GM12872 (cell line): ENCODE measurements at regions not wholly inside any gene's neighbourhood (a gene's known extent, or its start where the extent isn't known, plus 50 kb on each side); places are given as distances from the start of the nearest gene placed in this dataset.

Source experiments
- CTCF ChIP-seq: IDR thresholded peaks from 3 replicates; pipeline ENCODE4 v1.5.1; 2011; ENCODE audit warnings: low read depth, mild to moderate bottlenecking, low read length, moderate library complexity; ENCODE audit not compliant: insufficient read depth

DNA sequence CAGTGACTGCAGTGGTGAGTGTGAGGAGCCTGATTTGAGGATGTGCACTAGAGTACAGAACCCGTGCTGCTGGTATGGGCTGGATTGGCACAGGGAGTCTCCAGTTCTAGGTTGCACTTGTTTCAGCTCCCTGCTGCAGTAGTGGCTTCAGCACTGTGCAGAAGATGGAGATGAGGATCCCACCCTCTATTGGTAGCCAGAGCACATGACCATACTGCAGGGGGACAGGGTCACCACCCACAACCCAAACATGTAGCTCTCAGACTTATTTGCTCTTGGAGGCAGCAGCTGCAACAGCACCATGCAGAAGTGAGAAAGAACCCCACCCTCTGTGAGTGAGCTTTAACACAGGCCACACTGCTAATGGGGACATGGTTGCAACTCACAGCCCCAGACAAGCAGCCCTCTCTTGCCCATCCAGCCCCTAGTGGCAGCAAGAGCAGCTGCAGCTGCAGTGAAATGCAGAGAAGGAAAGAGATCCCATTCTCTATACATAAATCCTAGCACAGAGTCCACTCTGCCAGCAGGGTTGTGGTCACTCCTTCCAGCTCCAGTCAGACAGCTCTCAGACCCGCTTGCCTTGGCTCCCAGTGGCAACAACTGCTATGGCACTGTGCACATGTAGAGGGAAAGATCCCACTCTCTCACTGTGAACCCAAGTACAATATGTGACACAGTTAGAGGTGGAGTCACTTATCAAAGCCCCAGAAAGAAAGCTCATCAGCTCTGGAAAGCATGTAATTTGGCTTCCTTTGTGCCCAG is 51.4 kb upstream of the SCIN start:
- peak; percentile 86 for TF ChIP-seq CTCF

DNA sequence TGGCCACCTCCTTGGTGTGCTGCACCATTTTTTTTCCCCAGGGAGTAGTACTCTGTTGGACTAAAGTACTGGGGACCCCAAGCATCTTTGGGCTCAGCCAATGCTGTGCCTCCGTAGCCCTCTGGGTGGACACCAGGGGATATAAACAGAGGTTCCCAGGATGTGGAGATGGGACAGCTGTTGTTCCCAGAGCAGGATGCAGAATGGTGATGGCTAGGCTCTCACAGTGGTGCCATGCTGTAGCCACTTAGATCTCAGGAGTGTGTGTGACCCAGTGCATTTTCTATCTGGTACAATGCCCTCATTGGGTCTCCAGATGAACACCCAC is 50.9 kb upstream of the SCIN start:
- no peak for TF ChIP-seq CTCF
